Myocyte (in vitro differentiated cells): ENCODE measurements at regions not wholly inside any gene's neighbourhood (a gene's known extent, or its start where the extent isn't known, plus 50 kb on each side); places are given as distances from the start of the nearest gene placed in this dataset.
"Not testable (repeated sequence)": the region's sequence is repeated elsewhere in the genome, so short reads cannot be mapped to it uniquely, and the experiment has no call there.

Experiments used
- DNase-seq: peaks from one replicate; pipeline ENCODE4 v3.0.0-alpha.2; 2012; ENCODE audit warnings: low read depth
- microRNA-seq: library from miRNA; unstranded; fragments of <30 nt; microRNA quantifications from one replicate; pipeline ENCODE4, GENCODE V29; 2016

DNA sequence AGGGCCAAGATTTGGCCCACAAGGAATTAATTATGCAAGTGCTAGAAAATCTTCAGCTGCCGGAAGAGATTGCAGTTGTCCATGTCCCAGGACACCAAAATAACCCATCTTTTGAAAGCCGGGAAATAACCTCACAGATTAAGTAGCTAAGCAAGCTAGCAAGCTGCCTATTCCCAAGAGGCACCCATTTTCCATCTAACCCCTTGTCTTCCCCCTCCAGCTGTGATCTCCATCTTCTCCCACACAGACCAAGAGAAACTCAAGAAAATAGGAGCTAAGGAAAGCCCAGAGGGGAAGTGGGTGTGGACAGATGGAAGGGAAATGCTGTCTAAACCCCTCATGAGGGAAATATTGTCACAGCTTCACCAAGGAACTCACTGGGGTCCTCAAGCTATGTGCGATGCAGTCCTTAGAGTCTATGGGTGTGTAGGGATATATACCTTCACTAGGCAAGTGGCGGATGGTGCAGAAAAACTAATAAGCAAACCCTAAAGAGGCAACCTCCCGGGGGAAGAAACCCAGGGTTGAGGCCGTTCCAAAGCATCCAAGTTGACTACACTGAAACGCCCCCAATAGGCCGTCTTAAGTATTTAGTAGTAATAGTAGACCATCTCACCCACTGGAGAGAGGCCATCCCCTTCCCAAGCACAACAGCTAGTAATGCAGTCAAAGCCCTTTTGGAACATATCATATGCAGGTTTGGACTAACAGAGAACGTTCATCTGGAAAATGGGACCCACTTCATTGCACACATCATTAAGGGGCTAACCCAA, 64.3 kb upstream of the PRSS16 start:
- no peak for DNase-seq

DNA sequence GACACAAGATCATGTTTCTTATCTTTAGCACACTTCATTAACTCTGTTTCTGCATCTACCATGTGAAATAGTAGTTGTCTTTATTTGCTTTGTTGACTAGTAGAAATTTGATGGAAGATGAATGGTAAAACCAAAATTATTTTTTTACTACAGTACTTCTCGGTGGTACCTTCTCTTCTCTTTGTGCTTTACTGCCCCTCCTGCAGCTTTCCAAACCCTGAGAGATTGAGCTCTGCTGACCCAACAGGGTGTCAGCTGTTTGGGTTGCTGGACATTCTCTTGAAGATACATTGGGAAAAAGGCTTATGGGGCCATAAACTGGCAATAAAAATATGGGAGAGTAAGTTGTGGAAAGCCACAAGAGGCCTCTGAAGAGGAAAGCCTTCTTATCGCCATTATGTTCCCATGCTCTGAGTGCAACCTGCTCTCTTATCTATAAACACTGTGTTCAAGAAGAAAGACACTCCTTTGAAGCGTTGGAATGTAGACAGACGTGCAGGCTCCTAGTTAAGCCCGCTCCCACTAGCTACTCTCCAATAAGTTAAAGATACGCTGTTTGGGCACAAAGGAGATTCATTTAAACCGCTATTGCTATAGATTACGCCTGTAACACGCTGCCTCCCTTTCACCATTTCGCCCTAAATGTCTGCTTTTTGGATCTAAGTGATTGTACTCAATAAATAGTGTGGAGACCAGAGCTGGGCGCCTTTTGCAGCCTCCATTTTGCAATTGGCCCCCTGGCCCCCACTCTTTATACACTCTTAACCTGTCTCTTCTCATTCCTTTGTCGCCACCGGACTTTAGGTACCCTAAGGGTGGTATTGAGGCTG, 60.1 kb upstream of the PRSS16 start:
- peak; percentile 5 for DNase-seq

DNA sequence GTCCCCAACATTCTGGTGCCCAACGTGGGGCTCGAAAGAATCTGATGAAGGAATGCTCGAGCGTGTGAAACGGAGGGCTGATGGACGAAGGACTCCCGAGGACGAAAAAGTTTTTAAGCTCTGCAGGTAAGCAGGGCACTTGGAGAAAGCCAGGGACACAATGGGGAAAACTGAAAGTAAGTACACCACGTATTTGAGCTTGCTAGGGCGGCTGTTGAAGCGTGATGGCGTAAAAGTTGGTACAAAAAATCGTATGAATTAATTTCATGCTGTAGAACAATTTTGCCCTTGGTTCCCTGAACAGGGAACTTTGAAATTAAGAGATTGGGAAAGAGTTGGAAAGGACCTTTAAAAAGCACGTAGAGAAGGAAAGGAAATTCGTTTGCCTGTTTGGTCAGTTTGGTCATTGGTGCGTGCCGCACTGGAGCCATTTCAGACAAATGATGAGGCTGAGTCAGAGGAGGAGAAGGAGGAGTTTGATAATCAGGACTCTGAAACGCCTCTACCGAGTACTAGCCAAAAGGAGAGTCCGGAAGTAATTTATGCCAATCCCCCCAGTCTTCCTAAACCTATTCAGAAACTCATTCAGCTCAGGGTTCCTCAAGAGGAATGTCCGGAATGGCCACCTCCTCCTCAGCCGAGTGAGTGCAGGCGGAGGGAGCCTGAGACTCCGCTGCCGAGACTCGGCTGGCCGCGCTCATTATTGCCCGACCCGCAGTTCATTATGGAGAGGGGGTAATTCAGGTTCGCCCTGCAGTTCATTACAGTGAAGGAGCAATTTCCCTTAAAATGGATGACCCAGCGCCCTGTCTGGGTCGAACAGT, 59.2 kb upstream of the PRSS16 start:
- peak; percentile 81 for DNase-seq

DNA sequence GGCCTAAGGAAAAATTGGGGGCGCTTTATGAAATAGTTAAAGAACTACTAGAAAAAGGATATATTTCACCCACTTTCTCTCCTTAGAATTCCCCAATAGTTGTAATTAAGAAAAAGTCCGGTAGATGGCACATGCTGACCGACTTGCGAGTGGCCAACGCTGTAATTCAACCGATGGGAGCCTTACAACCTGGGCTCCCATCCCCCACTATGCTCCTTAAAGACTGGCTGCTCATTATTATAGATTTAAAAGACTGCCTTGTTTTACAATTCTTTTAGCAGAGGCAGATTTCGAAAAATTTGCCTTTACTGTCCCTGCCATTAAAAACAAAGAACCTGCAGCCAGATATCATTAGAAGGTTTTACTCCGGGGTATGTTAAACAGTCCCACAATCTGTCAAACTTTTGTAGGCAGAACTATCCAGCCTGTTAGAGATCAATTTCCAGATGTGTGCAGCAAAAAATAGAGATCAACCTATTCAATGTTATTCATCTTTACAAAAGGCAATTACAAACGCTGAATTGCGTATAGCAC, 58.5 kb upstream of the PRSS16 start:
- peak; percentile 87 for DNase-seq

DNA sequence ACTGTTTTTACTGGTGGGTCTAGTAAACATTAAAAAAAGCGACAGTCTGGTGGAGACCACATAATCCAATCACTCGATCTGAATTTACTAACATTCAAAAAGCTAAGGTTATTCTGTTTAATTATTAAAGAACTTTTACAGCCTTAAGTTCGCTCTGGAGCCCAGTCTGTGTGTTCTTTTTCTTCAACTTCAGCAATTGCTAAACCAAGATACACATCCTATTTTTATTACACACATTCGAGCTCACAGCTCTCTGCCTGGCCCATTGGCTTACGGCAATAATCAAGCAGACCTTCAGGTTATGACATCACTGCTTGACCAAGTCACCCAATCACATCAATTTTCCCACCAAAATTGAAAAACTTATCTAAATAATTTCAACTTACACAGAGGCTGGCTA, 57.4 kb upstream of the PRSS16 start:
- no peak for DNase-seq

DNA sequence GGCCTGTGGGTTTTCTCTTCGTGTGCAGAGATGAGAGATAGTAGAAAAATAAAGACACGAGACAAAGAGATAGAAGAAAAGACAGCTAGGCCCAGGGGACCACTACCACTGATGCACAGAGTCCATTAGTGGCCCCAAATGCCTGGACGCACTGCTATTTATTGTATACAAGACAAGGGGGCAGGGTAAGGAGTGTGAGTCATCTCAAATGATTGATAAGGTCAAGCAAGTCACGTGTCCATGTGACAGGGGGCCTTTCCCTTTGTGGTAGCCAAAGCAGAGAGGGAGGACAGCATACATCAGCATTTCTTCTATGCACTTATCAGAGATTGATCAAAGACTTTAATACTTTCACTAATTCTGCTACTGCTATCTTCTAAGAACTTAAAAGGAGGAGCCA, 53.0 kb upstream of the PRSS16 start:
- not testable (repeated sequence) for DNase-seq

DNA sequence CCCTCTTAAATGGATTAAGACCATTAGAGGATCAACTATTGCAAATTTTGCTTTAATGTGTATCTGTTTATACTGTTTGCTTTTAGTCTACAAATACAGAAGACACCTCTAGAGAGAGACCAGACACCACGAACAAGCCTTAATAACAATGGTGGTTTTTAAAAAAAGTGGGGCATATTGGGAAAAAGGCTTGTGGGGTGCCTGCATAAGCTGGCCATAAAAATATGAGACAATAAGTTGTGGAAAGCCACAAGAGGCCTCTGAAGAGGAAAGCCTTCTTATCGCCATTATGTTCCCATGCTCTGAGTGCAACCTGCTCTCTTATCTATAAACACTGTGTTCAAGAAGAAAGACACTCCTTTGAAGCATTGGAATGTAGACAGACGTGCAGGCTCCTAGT, 52.0 kb upstream of the PRSS16 start:
- not testable (repeated sequence) for DNase-seq

Small RNA genes lying in the stretch of these regions (microRNA-seq; reads per million reads assigned to microRNA genes)
- gene MIR3143 = 0.65 reads per million
